ENCODE measurements at regions not wholly inside any gene's neighbourhood (a gene's known extent, or its start where the extent isn't known, plus 50 kb on each side); places are given as distances from the start of the nearest gene placed in this dataset.

- no peak overlapping the region for H3K4me3 ChIP-seq
- H3K4me1 ChIP-seq: no peaks in the 10 kb centered on the region
- no peak overlapping the region for H3K27ac ChIP-seq
- no peak for TF ChIP-seq CTCF (IDR thresholded peaks at IDR 0.05)
- no peak for DNase-seq
- no peaks in the 10 kb centered on the region for H3K27me3 ChIP-seq (ENCODE audit: insufficient read depth in 3 of 3, low read length in 2 of 3)
- 62 to 70% (median 65%) methylated on average over 4 of the region's 4 CpGs for WGBS, 3 donors
- H3K36me3 ChIP-seq (ENCODE audit: insufficient read depth in 1 of 2, low read depth in 1 of 2): no peaks in the 10 kb centered on the region
- intact Hi-C loops (cut with DNase I): no loop called here
- H3K9me3 ChIP-seq: no peaks in the 10 kb centered on the region
- no peak for ATAC-seq
These were observed 776.9 kb upstream of the ARPP21 start for GRCh38 chr3:34862456-34862855.

GRCh38 chr3:34863485-34863884 is 775.8 kb upstream of the ARPP21 start:
- 32 to 56% (median 33%) methylated on average over 1 of the region's 1 CpG for WGBS, 3 donors
- no peaks in the 10 kb centered on the region for H3K36me3 ChIP-seq (ENCODE audit: insufficient read depth in 1 of 2, low read depth in 1 of 2)
- no peaks in the 10 kb centered on the region for H3K9me3 ChIP-seq
- no peak for DNase-seq
- no peak overlapping the region for H3K4me3 ChIP-seq
- TF ChIP-seq CTCF (IDR thresholded peaks at IDR 0.05): no peak
- ATAC-seq: no peak
- intact Hi-C loops (cut with DNase I): no loop called here
- no peaks in the 10 kb centered on the region for H3K4me1 ChIP-seq
- H3K27ac ChIP-seq: no peak overlapping the region
- no peaks in the 10 kb centered on the region for H3K27me3 ChIP-seq (ENCODE audit: insufficient read depth in 3 of 3, low read length in 2 of 3)

- H3K9me3 ChIP-seq: no peaks in the 10 kb centered on the region
- ATAC-seq (no peak), DNase-seq (no peak)
- H3K27ac ChIP-seq: no peak overlapping the region
- H3K4me3 ChIP-seq: no peak overlapping the region
- intact Hi-C loops (cut with DNase I): no loop called here
- H3K36me3 ChIP-seq (ENCODE audit: insufficient read depth in 1 of 2, low read depth in 1 of 2): no peaks in the 10 kb centered on the region
- no peaks in the 10 kb centered on the region for H3K27me3 ChIP-seq (ENCODE audit: insufficient read depth in 3 of 3, low read length in 2 of 3)
- no peaks in the 10 kb centered on the region for H3K4me1 ChIP-seq
- WGBS, 3 donors: 82 to 93% (median 86%) methylated on average over 3 of the region's 3 CpGs
- TF ChIP-seq CTCF (IDR thresholded peaks at IDR 0.05): no peak
These were observed 775.3 kb upstream of the ARPP21 start for GRCh38 chr3:34864011-34864410.

GRCh38 chr3:34865346-34865745 is 774.0 kb upstream of the ARPP21 start:
- no peaks in the 10 kb centered on the region for H3K27me3 ChIP-seq (ENCODE audit: insufficient read depth in 3 of 3, low read length in 2 of 3)
- 95 to 99% (median 96%) methylated on average over 2 of the region's 2 CpGs for WGBS, 3 donors
- H3K4me3 ChIP-seq: no peak overlapping the region
- DNase-seq: no peak
- H3K4me1 ChIP-seq: no peaks in the 10 kb centered on the region
- TF ChIP-seq CTCF (IDR thresholded peaks at IDR 0.05): no peak
- no peaks in the 10 kb centered on the region for H3K36me3 ChIP-seq (ENCODE audit: insufficient read depth in 1 of 2, low read depth in 1 of 2)
- intact Hi-C loops (cut with DNase I): no loop called here
- ATAC-seq: no peak
- no peaks in the 10 kb centered on the region for H3K9me3 ChIP-seq
- H3K27ac ChIP-seq: no peak overlapping the region

- TF ChIP-seq CTCF (IDR thresholded peaks at IDR 0.05): no peak
- Histone ChIP-seq H3K27ac (no peak overlapping the region), H3K4me1 (no peaks in the 10 kb centered on the region), H3K4me3 (no peak overlapping the region), H3K9me3 (no peaks in the 10 kb centered on the region), H3K36me3 (ENCODE audit: insufficient read depth in 1 of 2, low read depth in 1 of 2) (no peaks in the 10 kb centered on the region), H3K27me3 (ENCODE audit: insufficient read depth in 3 of 3, low read length in 2 of 3) (peaks cover 0 to 3% (median 0%) of the 10 kb centered on the region in 3 donors)
- ATAC-seq (no peak), DNase-seq (no peak)
- 88 to 90% (median 89%) methylated on average over 1 of the region's 1 CpG for WGBS, 3 donors
- intact Hi-C loops (cut with DNase I): no loop called here
These were observed 770.4 kb upstream of the ARPP21 start for GRCh38 chr3:34868935-34869334.
